ENCODE measurements at regions not wholly inside any gene's neighbourhood (a gene's known extent, or its start where the extent isn't known, plus 50 kb on each side); places are given as distances from the start of the nearest gene placed in this dataset.
A peak's percentile ranks its signal among the peaks of the same experiment; 100 is the strongest.

DNA sequence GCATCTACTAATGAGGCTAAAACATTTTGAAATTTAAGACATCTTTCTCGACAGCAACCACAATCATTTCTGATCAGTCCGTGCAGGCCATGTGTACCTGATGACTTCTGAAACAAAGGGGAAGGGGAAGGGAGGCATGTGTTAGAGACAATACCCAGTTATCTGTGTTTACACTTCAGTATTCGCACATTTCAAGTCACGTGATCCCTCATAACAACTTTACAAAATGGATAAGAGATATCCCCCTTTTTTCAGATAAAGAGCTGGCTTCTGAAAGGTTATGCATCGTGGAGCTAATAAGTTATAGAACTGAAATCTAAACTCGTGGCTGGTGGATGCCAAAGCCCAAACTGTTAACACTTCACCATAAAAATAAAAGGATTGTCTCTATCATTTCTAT lies 175.7 kb downstream of the CHRM3 start:
- in situ Hi-C loops (cut with MboI) = no loop called here
- 1% methylated on average over 6 of the region's 6 CpGs for WGBS (ENCODE audit: insufficient coverage, low coverage, missing lambda C conversion rate)
- POLR2A ChIA-PET = no interaction called here
- no peaks in the 10 kb centered on the region for H3K4me1 ChIP-seq (replicated peaks in 1 of 2; ENCODE audit: control insufficient read depth in 2 of 2, insufficient read depth in 2 of 2, low read length in 2 of 2)
- no peaks in the 10 kb centered on the region for H3K36me3 ChIP-seq (ENCODE audit: control insufficient read depth, insufficient read depth, low read length)
- ATAC-seq (no peak), FAIRE-seq (no peak), DNase-seq (ENCODE audit: extremely low read depth in 1 of 4, low spot score in 3 of 4) (no peak)
- H2AFZ ChIP-seq (ENCODE audit: low read depth, low read length) = no peak overlapping the region
- no peaks in the 10 kb centered on the region for H3K79me2 ChIP-seq (ENCODE audit: control insufficient read depth, insufficient read depth, low read length)
- CTCF ChIA-PET (ENCODE audit: low intra/inter-chr PET ratio) = no interaction called here
- intact Hi-C loops (cut with micrococcal nuclease) = no loop called here
- no peak overlapping the region for H3K4me3 ChIP-seq
- H3K27ac ChIP-seq (ENCODE audit: extremely low read depth, low read depth, low read length) = no peak overlapping the region
- no peak overlapping the region for H3K4me2 ChIP-seq (ENCODE audit: insufficient read depth, low read length)
- no peaks in the 10 kb centered on the region for H3K27me3 ChIP-seq (ENCODE audit: control insufficient read depth in 2 of 2, insufficient read depth in 2 of 2, low read length in 2 of 2)
- BruUV-seq (replicated peaks) = no TSS peak
- no peaks in the 10 kb centered on the region; the same call in 1 of the 2 replicates for H3K9me3 ChIP-seq (replicated peaks; ENCODE audit: control insufficient read depth, insufficient read depth, low read depth, low read length)
- TF ChIP-seq RAD51 (IDR thresholded peaks at IDR 0.05; ENCODE audit: borderline replicate concordance, low read depth) = 0 out of 2 replicates have a peak, but pooled peaks have one; percentile 21
- TF ChIP-seq ZNF57 (CRISPR knock-in tag; IDR thresholded peaks at IDR 0.05) = no peak
- TF ChIP-seq, protein P1, sequence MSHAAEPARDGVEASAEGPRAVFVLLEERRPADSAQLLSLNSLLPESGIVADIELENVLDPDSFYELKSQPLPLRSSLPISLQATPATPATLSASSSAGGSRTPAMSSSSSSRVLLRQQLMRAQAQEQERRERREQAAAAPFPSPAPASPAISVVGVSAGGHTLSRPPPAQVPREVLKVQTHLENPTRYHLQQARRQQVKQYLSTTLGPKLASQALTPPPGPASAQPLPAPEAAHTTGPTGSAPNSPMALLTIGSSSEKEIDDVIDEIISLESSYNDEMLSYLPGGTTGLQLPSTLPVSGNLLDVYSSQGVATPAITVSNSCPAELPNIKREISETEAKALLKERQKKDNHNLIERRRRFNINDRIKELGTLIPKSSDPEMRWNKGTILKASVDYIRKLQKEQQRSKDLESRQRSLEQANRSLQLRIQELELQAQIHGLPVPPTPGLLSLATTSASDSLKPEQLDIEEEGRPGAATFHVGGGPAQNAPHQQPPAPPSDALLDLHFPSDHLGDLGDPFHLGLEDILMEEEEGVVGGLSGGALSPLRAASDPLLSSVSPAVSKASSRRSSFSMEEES (CRISPR knock-in tag; IDR thresholded peaks at IDR 0.05) = peak; percentile 94
- TF ChIP-seq USF1 (CRISPR knock-in tag; IDR thresholded peaks at IDR 0.05) = no peak
- H4K20me1 ChIP-seq (replicated peaks; ENCODE audit: control insufficient read depth, insufficient read depth, low read length) = no peaks in the 10 kb centered on the region
- no peak overlapping the region for H3K9ac ChIP-seq (ENCODE audit: insufficient read depth in 1 of 2, low read depth in 2 of 2, low read length in 2 of 2)
- H3K9me1 ChIP-seq (ENCODE audit: control insufficient read depth, insufficient read depth, low read length) = no peaks in the 10 kb centered on the region

Data from K562 (cell line).